ENCODE measurements at regions not wholly inside any gene's neighbourhood (a gene's known extent, or its start where the extent isn't known, plus 50 kb on each side); places are given as distances from the start of the nearest gene placed in this dataset.
"Not testable (repeated sequence)": the region's sequence is repeated elsewhere in the genome, so short reads cannot be mapped to it uniquely, and the experiment has no call there.

GRCh38 chr20:23294166-23294565 lies 56.4 kb upstream of the NXT1 start:
- TF ChIP-seq, protein P1, sequence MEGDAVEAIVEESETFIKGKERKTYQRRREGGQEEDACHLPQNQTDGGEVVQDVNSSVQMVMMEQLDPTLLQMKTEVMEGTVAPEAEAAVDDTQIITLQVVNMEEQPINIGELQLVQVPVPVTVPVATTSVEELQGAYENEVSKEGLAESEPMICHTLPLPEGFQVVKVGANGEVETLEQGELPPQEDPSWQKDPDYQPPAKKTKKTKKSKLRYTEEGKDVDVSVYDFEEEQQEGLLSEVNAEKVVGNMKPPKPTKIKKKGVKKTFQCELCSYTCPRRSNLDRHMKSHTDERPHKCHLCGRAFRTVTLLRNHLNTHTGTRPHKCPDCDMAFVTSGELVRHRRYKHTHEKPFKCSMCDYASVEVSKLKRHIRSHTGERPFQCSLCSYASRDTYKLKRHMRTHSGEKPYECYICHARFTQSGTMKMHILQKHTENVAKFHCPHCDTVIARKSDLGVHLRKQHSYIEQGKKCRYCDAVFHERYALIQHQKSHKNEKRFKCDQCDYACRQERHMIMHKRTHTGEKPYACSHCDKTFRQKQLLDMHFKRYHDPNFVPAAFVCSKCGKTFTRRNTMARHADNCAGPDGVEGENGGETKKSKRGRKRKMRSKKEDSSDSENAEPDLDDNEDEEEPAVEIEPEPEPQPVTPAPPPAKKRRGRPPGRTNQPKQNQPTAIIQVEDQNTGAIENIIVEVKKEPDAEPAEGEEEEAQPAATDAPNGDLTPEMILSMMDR (conservative IDR thresholded peaks at IDR 0.05): no peak
- H3K27ac ChIP-seq: no peak overlapping the region

- H3K27ac ChIP-seq: no peak overlapping the region
- TF ChIP-seq, protein P1 (conservative IDR thresholded peaks at IDR 0.05): no peak
Measured at GRCh38 chr20:23293689-23294088, 56.9 kb upstream of the NXT1 start.

DNA sequence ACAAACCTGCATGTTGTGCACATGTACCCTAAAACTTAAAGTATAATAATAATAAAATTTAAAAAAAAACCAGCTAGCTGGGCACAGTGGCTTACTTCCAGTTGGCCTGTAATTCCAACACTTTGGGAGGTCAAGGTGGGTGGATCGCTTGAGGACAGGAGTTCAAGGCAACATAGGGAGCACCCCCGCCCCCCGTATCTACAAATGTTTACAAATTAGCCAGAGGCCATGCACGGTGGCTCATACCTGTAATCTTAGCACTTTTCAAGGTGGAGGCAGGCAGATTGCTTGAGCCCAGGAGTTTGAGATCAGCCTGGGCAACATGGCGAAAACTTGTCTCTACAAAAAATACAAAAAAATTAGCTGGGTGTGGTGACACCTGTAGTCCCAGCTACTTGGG lies 58.3 kb upstream of the NXT1 start:
- H3K27ac ChIP-seq: not testable (repeated sequence)

GRCh38 chr20:23291575-23292240 lies 58.9 kb upstream of the NXT1 start:
- TF ChIP-seq, protein P1 (conservative IDR thresholded peaks at IDR 0.05): no peak
- H3K27ac ChIP-seq: no peak overlapping the region

GRCh38 chr20:23290761-23291574 lies 59.6 kb upstream of the NXT1 start:
- TF ChIP-seq, protein P1 (conservative IDR thresholded peaks at IDR 0.05): no peak
- H3K27ac ChIP-seq: no peak overlapping the region

- TF ChIP-seq, protein P1 (conservative IDR thresholded peaks at IDR 0.05): no peak
- H3K27ac ChIP-seq: no peak overlapping the region
Measured at GRCh38 chr20:23289724-23290395, 60.7 kb upstream of the NXT1 start.

GRCh38 chr20:23289249-23289648 lies 61.3 kb upstream of the NXT1 start:
- no peak overlapping the region for H3K27ac ChIP-seq
- TF ChIP-seq, protein P1 (conservative IDR thresholded peaks at IDR 0.05): no peak
